ENCODE measurements at regions not wholly inside any gene's neighbourhood (a gene's known extent, or its start where the extent isn't known, plus 50 kb on each side); places are given as distances from the start of the nearest gene placed in this dataset.

- peak; percentile 88 for DNase-seq
Observed at GRCh38 chr17:63349478-63350000, 96.6 kb downstream of the CYB561 start.

DNA sequence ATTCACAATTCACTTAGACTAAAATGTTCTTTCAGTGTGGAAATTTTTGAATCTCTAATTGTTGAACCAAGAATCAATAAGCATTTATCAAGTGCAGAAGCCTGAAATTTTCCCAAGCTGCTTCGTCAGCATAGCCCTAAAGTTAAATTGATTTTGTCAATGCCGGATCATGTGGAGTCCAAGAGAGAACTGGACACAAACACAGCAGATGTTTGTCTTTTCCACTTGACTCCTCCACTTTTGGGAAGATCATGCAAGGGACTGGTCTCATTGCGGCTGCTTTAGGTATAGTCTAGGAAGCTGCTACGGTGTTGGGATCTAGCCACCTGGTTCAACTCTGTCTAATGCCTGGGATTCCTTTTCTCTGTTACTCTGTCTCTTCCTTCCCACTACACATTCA, 95.7 kb downstream of the CYB561 start:
- DNase-seq: no peak

DNA sequence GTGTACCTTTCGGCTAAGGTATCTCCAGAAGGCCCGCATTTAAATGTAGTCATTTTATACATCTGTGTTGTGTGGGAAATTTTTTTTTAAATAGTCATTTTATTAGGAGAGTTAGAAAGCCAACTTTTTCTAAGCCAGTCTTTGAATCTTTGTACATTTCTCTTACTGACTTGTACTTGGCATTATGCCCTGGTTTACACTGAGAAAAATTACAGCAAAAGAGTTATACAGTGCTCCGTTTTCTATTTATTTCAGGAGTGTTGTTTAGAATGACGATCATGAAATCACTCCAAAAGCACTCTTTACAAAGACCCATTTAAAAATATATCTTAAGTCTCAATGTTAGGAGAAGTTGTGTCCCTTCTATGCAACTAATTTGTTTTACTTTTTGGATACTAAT, 91.8 kb downstream of the CYB561 start:
- DNase-seq: no peak

DNA sequence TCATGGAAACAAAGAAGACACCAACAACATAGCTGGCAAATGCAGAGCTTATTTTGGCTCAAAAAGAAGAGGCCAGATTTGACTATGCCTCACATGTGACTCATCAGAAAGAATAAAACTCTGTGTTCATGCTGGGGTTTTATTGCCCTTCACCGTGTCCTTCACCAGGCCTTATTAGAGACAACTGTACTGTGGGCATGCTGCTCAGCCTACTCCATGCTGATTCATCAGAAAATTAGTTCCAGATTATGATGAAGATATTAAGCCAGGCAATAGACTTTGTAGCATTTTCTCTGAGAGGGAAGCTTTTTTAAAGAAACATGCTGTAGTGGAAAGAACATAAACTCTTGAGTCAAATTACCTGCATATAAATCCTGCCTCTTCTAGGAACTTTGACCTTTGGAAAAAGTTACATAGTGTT, 89.8 kb downstream of the CYB561 start:
- DNase-seq: peak; percentile 11

DNA sequence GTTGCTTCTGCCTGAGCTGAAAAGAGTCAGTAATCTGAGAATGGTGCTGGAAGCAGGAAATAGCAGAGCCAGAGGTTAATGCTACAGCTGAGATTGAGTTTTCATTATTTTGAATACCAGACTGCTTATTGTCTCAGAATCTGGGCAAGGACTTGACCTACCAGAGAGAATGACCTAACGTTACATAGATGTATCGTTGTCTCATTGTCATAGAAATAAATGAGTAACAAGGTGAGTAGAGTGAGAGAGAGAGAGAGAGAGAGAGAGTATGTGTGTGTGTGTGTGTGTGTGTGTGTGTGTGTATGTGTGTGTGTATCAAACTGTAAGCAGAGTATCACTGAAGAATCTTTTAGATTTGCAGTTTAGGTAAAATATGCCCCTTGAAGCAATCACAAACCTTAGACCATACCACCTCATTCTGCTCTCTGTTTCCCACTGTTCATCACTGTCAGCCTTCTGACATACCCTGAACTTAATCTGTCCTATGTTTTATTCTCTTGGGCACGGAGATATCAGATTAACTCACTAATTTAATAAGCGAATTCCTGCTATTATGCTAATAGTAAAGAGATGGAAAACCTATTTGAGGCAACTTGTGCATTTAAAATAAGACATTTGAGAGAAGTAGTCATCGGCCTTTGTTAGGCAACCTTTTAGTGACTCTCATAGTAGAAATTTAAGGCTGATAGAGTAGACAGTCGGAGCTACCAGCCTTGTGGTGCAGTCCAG, 87.8 kb downstream of the CYB561 start:
- peak; percentile 77 for DNase-seq

GRCh38 chr17:63358956-63359355, 87.2 kb downstream of the CYB561 start:
- peak; percentile 19 for DNase-seq

- no peak for DNase-seq
Observed at GRCh38 chr17:63361182-63361581, 84.9 kb downstream of the CYB561 start.

- no peak for DNase-seq
Observed at GRCh38 chr17:63362115-63362514, 84.0 kb downstream of the CYB561 start.

DNA sequence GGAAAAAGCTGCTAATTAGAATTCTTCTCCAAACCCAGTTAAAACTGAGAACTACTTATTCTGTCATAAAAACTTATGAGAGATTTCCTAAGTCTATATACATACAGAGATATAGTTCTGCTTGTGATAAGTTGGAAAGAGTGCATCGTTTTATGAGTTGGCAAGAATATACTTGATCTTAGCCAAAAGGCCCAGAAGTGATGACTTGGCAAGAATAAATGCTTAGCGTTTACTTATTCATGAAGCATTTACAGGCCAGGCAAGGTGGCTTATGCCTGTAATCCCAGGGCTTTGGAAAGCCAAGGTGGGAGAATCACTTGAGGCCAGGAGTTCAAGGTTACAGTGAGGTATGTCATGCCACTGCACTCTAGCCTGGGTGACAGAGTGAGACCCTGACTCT, 81.7 kb downstream of the CYB561 start:
- DNase-seq: no peak

DNA sequence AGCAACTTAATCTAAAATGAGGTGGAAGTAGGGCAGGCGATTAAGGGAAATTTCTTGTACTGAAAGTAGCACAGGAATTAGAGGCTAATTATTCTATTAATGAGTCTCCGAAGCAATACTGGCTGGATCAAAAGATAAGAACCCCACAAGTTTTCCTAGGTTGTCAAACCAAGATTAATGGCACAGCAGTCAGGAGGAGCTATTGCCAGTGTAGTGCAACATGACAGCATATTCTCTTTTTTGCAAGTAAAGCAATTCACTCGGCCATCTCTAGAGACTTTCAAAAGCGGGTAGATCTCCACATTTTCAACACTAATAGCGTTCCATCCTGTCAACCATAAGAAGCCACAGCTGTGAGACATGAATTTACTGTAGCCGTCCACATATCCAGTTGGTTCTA, 81.2 kb downstream of the CYB561 start:
- no peak for DNase-seq

DNA sequence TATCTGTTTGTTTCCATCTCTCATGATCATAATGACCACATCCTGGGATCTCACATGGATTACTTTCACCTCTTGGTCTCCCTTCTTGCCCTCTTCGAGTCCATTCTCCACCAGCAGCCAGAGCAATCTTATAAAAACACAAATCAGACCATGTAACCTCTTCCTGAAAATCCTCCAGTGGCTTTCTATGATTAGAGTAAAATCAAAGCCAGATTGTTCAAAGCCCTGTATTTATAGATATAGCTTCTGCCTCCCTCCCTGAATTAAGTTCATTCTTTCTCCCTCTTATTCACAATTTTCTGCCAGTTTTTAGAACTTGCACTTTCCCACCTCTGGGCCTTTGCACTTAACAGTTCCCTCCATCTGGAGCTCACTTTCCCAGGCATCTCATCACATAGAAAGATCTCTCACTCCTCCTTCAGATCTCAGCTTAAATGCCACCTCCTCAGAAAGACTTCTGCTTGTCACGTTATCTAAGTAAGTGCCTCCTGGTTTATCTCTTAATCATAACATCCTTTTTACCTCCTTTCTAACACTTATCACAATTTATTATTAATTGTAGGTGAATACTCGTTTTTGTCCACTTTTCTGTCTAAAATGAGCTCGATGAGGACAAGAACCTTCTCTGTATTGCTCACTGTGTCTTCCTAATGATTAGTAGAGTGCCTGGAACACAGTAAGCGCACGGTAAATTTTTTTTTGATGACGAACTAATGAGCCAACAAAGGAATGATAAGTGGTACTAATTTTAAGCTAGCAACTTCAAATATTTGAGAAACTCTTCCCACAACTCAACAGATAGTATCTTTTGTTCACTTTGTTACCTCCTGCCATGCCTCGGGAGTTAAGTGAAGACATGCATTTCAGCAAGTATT, 80.5 kb downstream of the CYB561 start:
- no peak for DNase-seq

DNA sequence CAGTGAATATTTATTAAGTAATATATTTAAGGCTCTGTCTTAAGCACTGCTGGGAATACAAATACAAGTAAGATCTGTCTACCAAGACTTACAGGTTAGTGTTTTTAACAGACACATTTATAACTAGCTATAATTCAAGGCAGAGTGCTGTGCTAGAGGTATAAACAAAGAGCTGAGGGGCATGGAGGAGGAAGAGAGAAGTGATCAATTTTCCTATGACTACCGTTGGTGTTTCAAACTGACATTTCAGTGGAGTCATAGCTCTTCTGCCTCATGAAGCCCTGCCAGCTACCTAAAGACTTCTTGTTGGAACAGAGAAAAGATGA, 79.9 kb downstream of the CYB561 start:
- DNase-seq: no peak

DNA sequence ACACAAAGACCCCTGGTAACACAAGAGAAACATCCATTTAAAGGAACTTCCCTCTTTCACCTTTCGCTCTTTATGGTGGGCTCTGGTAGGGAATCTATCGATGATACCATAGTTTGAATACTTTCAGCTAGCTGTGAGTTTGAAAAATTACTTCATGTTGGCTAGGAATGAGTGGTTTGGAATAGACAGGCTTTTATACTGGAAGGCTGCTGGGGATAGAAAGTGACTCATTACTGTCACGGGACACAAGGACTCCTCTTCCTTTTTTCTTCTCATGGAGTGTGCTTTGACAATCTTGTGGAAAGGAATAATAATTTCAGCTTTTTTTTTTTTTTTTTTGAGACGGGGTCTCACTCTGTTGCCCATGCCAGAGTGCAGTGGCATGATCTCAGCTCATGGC, 76.9 kb downstream of the CYB561 start:
- DNase-seq: no peak

DNA sequence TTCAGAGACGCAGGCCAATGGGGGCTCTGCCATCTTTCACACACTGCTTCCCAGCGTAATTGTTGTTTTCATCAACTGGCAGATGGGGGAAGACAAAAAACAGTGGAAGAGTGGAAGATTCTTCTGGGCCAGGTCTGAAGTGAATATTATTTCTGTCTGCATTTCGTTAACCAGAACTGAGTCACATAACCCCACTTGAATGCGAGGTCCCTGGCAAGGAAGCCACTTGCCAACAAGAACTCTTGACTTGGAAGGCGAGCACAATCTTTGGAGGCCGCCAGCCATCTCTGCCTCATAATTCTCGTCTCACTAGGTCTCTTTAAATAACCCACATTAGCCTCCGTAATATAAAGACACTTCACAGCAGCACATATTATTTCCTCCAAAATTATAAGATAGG, 75.4 kb downstream of the CYB561 start:
- DNase-seq: no peak

GRCh38 chr17:63376949-63377348, 69.2 kb downstream of the CYB561 start:
- no peak for DNase-seq

DNA sequence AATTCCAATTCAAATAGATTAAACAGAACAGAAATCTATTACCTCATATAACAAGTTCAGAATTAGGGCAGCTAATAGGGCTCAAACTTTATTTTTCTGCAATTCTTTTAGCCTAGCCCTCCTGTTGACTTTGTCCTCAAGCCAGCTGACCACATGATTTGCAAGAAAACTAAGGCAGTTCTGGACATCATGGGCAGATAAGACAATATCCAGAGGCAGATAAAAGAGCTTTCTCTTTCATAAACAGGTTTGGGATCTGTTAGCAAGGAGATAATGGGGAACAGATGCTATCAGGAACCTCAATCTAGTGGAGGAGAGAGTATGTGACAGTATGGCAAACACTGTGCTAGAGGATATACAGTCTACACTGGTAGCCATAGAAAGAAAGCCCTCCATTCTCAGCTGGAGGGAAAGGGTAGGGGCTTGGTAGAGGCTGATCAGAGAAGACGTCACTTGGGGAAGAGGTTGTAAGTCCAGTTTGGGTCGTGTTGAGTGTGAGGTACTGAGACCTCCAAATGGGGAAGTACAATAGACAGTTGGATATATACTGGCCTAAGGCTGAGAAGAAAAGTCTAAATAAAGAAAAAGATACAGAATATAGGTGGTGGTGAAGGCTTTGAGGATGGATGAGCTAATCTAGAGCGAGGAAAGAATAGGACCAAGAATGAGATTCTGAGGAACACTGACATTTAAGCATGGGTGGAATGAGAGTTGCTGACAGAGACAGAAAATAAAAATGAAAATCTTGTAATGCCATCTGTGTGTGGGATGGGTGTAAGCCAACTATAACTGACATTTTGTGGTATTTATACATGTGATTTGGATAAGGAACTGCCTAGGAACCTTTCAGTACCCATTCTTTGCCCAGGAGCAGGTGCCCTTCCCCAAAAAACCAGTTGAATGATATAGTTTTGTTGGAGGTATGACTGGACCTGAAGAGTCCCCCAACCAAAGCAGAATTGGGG, 67.4 kb downstream of the CYB561 start:
- no peak for DNase-seq

DNA sequence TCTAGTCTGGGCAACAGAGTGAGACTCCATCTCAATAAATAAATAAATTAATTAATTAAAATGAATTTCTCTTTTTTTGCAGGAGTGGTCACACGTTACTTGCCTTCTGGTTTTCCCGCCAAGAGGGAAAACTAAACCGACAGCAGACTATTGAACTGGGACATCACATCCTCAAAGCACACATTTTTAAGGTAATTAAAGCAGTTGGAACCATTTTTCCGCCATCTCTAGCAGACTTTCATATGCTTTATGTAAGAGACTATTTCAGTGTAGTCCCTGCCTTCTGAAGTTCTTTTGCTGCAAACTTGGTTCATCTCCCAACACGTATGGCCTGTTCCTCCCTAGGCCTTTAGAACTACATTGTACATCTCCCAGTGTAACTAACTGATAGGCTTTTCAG, 66.5 kb downstream of the CYB561 start:
- no peak for DNase-seq

DNA sequence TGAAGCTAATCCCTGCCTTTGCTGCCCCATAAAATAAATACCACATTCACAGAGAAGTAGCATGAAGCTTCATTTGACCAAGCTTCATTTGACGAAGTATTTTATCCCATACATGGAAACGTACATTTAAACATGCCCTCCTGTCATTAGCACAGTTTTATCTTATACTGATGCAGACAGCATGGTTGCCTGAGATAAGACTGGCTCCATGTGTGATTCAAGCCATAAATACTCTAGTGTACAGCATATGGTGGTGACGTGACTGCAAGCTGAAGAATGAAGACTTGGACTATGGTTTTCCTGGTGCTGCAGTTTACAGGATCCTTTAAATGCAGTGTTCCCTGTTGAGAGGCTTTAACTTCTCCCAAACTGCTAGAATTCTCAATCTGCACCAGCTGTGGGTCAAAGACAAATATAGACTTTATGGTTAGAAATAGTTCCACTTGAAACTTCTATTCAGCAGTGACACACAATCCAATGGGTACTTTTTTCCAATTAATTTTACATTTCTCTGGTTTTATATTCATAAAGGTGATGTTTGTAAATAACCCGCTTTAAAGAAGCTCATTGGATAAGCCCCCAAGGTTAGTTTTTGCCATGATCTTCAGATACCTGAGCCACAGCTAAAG, 64.9 kb downstream of the CYB561 start:
- DNase-seq: no peak

DNA sequence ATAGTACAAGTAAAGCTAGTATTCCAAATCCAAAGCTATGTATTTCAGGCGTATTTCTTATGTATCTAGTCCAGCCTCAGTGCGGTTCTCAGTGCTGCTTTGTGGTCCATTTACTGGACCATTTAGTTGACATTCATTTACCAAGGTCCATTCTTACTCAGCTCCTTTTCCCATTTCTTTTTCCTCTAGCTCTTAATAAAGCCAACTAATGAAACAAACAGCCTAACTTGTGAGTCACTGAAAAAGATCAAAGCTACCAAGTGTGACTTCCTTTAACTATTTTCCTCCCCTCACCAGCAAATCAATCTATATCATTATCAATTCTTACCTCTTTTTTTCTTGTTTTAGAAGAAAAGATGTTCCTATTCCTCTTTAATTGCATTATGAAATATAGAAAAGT, 64.0 kb downstream of the CYB561 start:
- peak; percentile 5 for DNase-seq
